ENCODE measurements at regions not wholly inside any gene's neighbourhood (a gene's known extent, or its start where the extent isn't known, plus 50 kb on each side); places are given as distances from the start of the nearest gene placed in this dataset.
A peak's percentile ranks its signal among the peaks of the same experiment; 100 is the strongest.

- Histone ChIP-seq H3K9ac (no peak overlapping the region), H2AFZ (replicated peaks) (peak overlapping the region; percentile 9), H4K20me1 (ENCODE audit: low read depth) (no peaks in the 10 kb centered on the region), H3F3A (ENCODE audit: low read depth) (peaks cover 34% of the 10 kb centered on the region), H3K36me3 (no peaks in the 10 kb centered on the region), H3K79me2 (ENCODE audit: low read depth) (no peaks in the 10 kb centered on the region), H3K9me3 (ENCODE audit: low read depth) (no peaks in the 10 kb centered on the region), H3K4me1 (peaks cover 49% of the 10 kb centered on the region), H3K27me3 (no peaks in the 10 kb centered on the region), H3K27ac (no peak overlapping the region), H3K4me3 (no peak overlapping the region), H3K4me2 (no peak overlapping the region)
- Mint-ChIP-seq H3K27ac (no peak overlapping the region), H3K4me3 (no peak overlapping the region), H3K9me3 (peaks cover 11% of the 10 kb centered on the region), H3K36me3 (peaks cover 1% of the 10 kb centered on the region), H3K4me1 (peaks cover 25% of the 10 kb centered on the region), H3K27me3 (ENCODE audit: insufficient read depth, low read depth) (no peaks in the 10 kb centered on the region)
- no peak for DNase-seq (ENCODE audit: low spot score)
- no peak for TF ChIP-seq EZH2 (IDR thresholded peaks at IDR 0.05)
- no peak for TF ChIP-seq EZH2phosphoT487 (IDR thresholded peaks at IDR 0.05)
- TF ChIP-seq, protein P1, sequence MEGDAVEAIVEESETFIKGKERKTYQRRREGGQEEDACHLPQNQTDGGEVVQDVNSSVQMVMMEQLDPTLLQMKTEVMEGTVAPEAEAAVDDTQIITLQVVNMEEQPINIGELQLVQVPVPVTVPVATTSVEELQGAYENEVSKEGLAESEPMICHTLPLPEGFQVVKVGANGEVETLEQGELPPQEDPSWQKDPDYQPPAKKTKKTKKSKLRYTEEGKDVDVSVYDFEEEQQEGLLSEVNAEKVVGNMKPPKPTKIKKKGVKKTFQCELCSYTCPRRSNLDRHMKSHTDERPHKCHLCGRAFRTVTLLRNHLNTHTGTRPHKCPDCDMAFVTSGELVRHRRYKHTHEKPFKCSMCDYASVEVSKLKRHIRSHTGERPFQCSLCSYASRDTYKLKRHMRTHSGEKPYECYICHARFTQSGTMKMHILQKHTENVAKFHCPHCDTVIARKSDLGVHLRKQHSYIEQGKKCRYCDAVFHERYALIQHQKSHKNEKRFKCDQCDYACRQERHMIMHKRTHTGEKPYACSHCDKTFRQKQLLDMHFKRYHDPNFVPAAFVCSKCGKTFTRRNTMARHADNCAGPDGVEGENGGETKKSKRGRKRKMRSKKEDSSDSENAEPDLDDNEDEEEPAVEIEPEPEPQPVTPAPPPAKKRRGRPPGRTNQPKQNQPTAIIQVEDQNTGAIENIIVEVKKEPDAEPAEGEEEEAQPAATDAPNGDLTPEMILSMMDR (IDR thresholded peaks at IDR 0.05), result no peak
Observed at GRCh38 chr3:66606868-66607267, 106.0 kb upstream of the LRIG1 start.

DNA sequence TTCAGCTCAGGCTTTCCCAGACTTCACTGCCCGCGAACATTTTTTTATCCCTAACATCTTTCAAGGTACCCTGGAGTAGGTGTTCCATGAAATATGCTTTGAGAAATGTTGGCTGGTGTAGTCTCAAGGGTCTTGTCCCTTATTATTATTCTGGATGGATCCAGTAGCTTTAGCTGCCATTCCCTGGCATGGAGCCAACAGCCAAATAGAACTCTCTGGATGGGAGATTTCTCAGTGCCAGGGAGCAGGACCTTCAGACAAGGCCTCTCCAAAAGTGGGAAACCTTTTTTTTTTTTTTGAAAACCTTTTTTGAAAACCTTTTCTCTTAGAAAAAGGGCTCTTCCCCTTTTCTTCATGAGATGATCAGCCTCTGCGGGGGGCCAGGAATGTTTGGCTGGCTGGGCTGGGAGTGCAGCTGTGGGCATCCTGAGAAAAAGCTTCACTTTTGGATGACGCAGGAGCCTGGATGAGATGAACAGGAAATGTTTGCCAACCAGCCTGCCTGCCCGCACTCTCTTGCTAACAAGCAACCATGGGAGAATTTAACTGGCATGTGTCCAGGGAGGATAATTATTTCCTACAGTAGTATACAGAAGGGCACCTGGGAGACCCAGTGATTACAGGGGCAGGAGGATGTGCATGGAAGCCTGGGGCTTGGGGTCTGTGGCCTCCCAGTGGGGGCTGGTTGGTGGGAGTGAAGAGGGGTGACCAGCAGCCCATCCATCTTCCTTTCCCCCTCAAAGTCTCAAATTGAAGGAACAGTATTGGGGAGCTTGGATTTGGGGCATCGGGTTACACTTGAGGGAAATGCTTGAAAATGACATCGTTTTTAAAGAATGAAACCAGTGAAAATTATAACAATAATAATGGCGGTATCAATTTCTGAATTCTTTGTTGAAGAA is 109.1 kb upstream of the LRIG1 start:
- peak; percentile 88 for DNase-seq (ENCODE audit: low spot score)
- Histone ChIP-seq H3K36me3 (no peaks in the 10 kb centered on the region), H3K9ac (no peak overlapping the region), H3K9me3 (ENCODE audit: low read depth) (no peaks in the 10 kb centered on the region), H3F3A (ENCODE audit: low read depth) (peaks cover 34% of the 10 kb centered on the region), H4K20me1 (ENCODE audit: low read depth) (no peaks in the 10 kb centered on the region), H3K4me2 (peak overlapping the region; percentile 67), H3K4me3 (no peak overlapping the region), H3K79me2 (ENCODE audit: low read depth) (no peaks in the 10 kb centered on the region), H3K27me3 (no peaks in the 10 kb centered on the region), H2AFZ (replicated peaks) (peak overlapping the region; percentile 17), H3K4me1 (peaks cover 35% of the 10 kb centered on the region), H3K27ac (peak overlapping the region; percentile 98)
- TF ChIP-seq EZH2phosphoT487 (IDR thresholded peaks at IDR 0.05) (no peak), EZH2 (IDR thresholded peaks at IDR 0.05) (no peak)
- TF ChIP-seq, protein P1 (IDR thresholded peaks at IDR 0.05), result no peak
- Mint-ChIP-seq H3K27me3 (ENCODE audit: insufficient read depth, low read depth) (no peaks in the 10 kb centered on the region), H3K4me1 (peaks cover 19% of the 10 kb centered on the region), H3K27ac (peak overlapping the region; percentile 88), H3K9me3 (peaks cover 11% of the 10 kb centered on the region), H3K4me3 (no peak overlapping the region), H3K36me3 (peaks cover 1% of the 10 kb centered on the region)

DNA sequence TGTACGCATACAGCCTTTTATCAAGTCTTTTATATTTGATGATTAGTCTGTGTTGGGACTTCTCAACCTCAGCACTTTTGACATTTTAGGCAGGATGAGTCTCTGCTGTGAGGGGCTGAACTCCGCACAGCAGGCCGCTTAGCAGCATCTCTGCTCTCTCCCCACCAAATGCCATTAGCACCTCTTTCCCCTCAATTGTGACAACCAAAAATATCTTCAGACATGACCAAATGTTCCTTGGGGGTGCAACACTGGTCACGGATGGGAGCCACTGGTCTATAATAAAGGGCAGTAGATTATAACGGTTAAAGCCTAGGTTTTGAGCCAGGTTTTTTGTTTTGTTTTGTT is 109.7 kb upstream of the LRIG1 start:
- no peaks in the 10 kb centered on the region for H3K27me3 ChIP-seq
- no peaks in the 10 kb centered on the region for H3K36me3 ChIP-seq
- Mint-ChIP-seq H3K27me3 (ENCODE audit: insufficient read depth, low read depth) (no peaks in the 10 kb centered on the region), H3K36me3 (peaks cover 1% of the 10 kb centered on the region), H3K27ac (peak overlapping the region; percentile 74), H3K4me1 (peaks cover 19% of the 10 kb centered on the region), H3K4me3 (no peak overlapping the region), H3K9me3 (peaks cover 11% of the 10 kb centered on the region)
- H3K27ac ChIP-seq, result peak overlapping the region; percentile 98
- H3K9ac ChIP-seq, result no peak overlapping the region
- no peaks in the 10 kb centered on the region for H3K79me2 ChIP-seq (ENCODE audit: low read depth)
- no peak for TF ChIP-seq EZH2phosphoT487 (IDR thresholded peaks at IDR 0.05)
- TF ChIP-seq EZH2 (IDR thresholded peaks at IDR 0.05), result no peak
- TF ChIP-seq, protein P1 (IDR thresholded peaks at IDR 0.05), result no peak
- H3K4me3 ChIP-seq, result no peak overlapping the region
- H2AFZ ChIP-seq (replicated peaks), result no peak overlapping the region
- H3F3A ChIP-seq (ENCODE audit: low read depth), result peaks cover 34% of the 10 kb centered on the region
- no peaks in the 10 kb centered on the region for H3K9me3 ChIP-seq (ENCODE audit: low read depth)
- H3K4me1 ChIP-seq, result peaks cover 35% of the 10 kb centered on the region
- DNase-seq (ENCODE audit: low spot score), result no peak
- peak overlapping the region; percentile 67 for H3K4me2 ChIP-seq
- H4K20me1 ChIP-seq (ENCODE audit: low read depth), result no peaks in the 10 kb centered on the region

Data from neural progenitor cell (in vitro differentiated cells).